H1 (cell line): ENCODE measurements at regions not wholly inside any gene's neighbourhood (a gene's known extent, or its start where the extent isn't known, plus 50 kb on each side); places are given as distances from the start of the nearest gene placed in this dataset.

ENCODE experiments used
- CTCF ChIA-PET: fragments of 300-600 bp; sonication (Branson Sonifier 250); formaldehyde crosslinking; loops from one replicate; lab custom pipeline; 2021; ENCODE audit not compliant: partially characterized antibody; lab: Charles Lee
- POLR2A ChIA-PET: fragments of 300-600 bp; sonication (Branson Sonifier 250); formaldehyde crosslinking; loops from one replicate; lab custom pipeline; 2021; ENCODE audit warnings: inconsistent platforms; ENCODE audit not compliant: partially characterized antibody; lab: Charles Lee
- DNase-seq, 2 experiments: peaks; one replicate each; pipeline versions ENCODE4 v3.0.0 to v3.0.0-alpha.2; 2010 to 2022; ENCODE audit warnings: low spot score in 2 of 2, low read depth in 1 of 2, mixed read lengths in 1 of 2
- FAIRE-seq: peaks from 2 replicates; lab custom pipeline; 2011; peaks lifted over from hg19 to GRCh38; lab: Jason Lieb, UNC
- H2AFZ ChIP-seq: 2 replicates; pipeline ENCODE4 v1.8.1; 2012; ENCODE audit warnings: low read length, inconsistent platforms
- H2AK5ac ChIP-seq: 2 replicates; pipeline ENCODE4 v1.6.1; 2013; ENCODE audit warnings: low read depth, low read length
- H2BK120ac ChIP-seq: replicated peaks from 2 replicates; pipeline ENCODE3; 2013; ENCODE audit warnings: low read depth, low read length, inconsistent platforms
- H2BK12ac ChIP-seq: 2 replicates; pipeline ENCODE4 v1.6.1; 2013; ENCODE audit warnings: low read depth, low read length
- H2BK15ac ChIP-seq: 2 replicates; pipeline ENCODE4 v1.6.1; 2013; ENCODE audit warnings: low read length
- H2BK20ac ChIP-seq: 2 replicates; pipeline ENCODE4 v1.6.1; 2013; ENCODE audit warnings: low read length
- H2BK5ac ChIP-seq: 2 replicates; pipeline ENCODE4 v1.6.1; 2013; ENCODE audit warnings: low read depth, low read length
- H3K14ac ChIP-seq: 2 replicates; pipeline ENCODE4 v1.6.1; 2013; ENCODE audit warnings: inconsistent platforms; ENCODE audit not compliant: insufficient read length
- H3K18ac ChIP-seq: 2 replicates; pipeline ENCODE4 v1.6.1; 2013; ENCODE audit warnings: low read length; ENCODE audit errors: extremely low read depth
- H3K23ac ChIP-seq: 2 replicates; pipeline ENCODE4 v1.6.1; 2013; ENCODE audit warnings: inconsistent platforms; ENCODE audit not compliant: insufficient read length
- H3K23me2 ChIP-seq: 2 replicates; pipeline ENCODE4 v1.6.1; 2013; ENCODE audit warnings: low read depth, low read length
- H3K27ac ChIP-seq: 2 replicates; pipeline ENCODE4 v1.6.1; 2011; ENCODE audit warnings: low read depth, low read length, inconsistent platforms
- H3K27me3 ChIP-seq, 4 experiments: replicated peaks in 1 of 4; 1 replicate in 1 of 4; 2 replicates in 3 of 4; pipeline versions ENCODE4 v1.6.1 to v1.8.1; 2011 to 2013; ENCODE audit warnings: low read length in 3 of 4, mild to moderate bottlenecking in 3 of 4, inconsistent platforms in 2 of 4, mixed read lengths in 2 of 4, moderate library complexity in 1 of 4; ENCODE audit not compliant: control insufficient read depth in 3 of 4, insufficient read depth in 3 of 4; ENCODE audit errors: extremely low read depth in 1 of 4
- H3K36me3 ChIP-seq, 4 experiments: 2 replicates each; pipeline versions ENCODE4 v1.6.1 to v1.8.1; 2011 to 2013; ENCODE audit warnings: mild to moderate bottlenecking in 4 of 4, low read length in 3 of 4, moderate library complexity in 2 of 4, control low read depth in 1 of 4, inconsistent platforms in 1 of 4; ENCODE audit not compliant: insufficient read depth in 4 of 4, control insufficient read depth in 2 of 4
- H3K4ac ChIP-seq: replicated peaks from 2 replicates; pipeline ENCODE3; 2013; ENCODE audit warnings: low read length, low read depth, mixed read lengths, inconsistent platforms; ENCODE audit not compliant: insufficient read length
- H3K4me1 ChIP-seq, 4 experiments: replicated peaks in 1 of 4; 1 replicate in 1 of 4; 2 replicates in 3 of 4; pipeline versions ENCODE4 v1.6.1 to v1.8.1; 2011 to 2013; ENCODE audit warnings: low read length in 3 of 4, inconsistent platforms in 2 of 4, mixed read lengths in 1 of 4; ENCODE audit not compliant: insufficient read depth in 4 of 4, control insufficient read depth in 3 of 4
- H3K4me2 ChIP-seq, 2 experiments: 2 replicates each; pipeline versions ENCODE4 v1.6.1 to v1.8.1; 2011 to 2013; ENCODE audit warnings: low read depth in 2 of 2, low read length in 2 of 2, control low read depth in 1 of 2, inconsistent platforms in 1 of 2, mild to moderate bottlenecking in 1 of 2; ENCODE audit not compliant: insufficient read depth in 1 of 2
- H3K4me3 ChIP-seq, 4 experiments: fragments of 200-600, 300-600 bp in 1 of 4; sonication (generic), shearing (Covaris generic), sonication (Bioruptor Twin) in 1 of 4; 2 replicates each; pipeline versions ENCODE4 v1.5.1 to v1.8.1; 2011 to 2016; ENCODE audit warnings: low read length in 4 of 4, low read depth in 3 of 4, control low read depth in 2 of 4, inconsistent platforms in 2 of 4, mild to moderate bottlenecking in 2 of 4, mixed read lengths in 1 of 4, moderate library complexity in 1 of 4; ENCODE audit not compliant: insufficient read depth in 2 of 4; ENCODE audit errors: extremely low read depth in 1 of 4
- H3K56ac ChIP-seq: replicated peaks from 2 replicates; pipeline ENCODE3; 2013; ENCODE audit warnings: low read depth, mild to moderate bottlenecking, mixed read lengths, low read length, inconsistent platforms; ENCODE audit not compliant: insufficient read length
- H3K79me1 ChIP-seq: 2 replicates; pipeline ENCODE4 v1.6.1; 2013; ENCODE audit warnings: low read depth, low read length, control low read depth
- H3K79me2 ChIP-seq, 2 experiments: 2 replicates each; pipeline versions ENCODE4 v1.6.1 to v1.8.1; 2012 to 2013; ENCODE audit warnings: low read length in 2 of 2, mild to moderate bottlenecking in 2 of 2, inconsistent platforms in 1 of 2; ENCODE audit not compliant: insufficient read depth in 2 of 2, control insufficient read depth in 1 of 2
- H3K9ac ChIP-seq, 4 experiments: replicated peaks in 1 of 4; 1 replicate in 1 of 4; 2 replicates in 3 of 4; pipeline versions ENCODE4 v1.6.1 to v1.8.1; 2011 to 2013; ENCODE audit warnings: low read depth in 3 of 4, low read length in 3 of 4, control low read depth in 2 of 4, mild to moderate bottlenecking in 2 of 4, moderate library complexity in 2 of 4, inconsistent platforms in 1 of 4; ENCODE audit errors: extremely low read depth in 1 of 4
- H3K9me3 ChIP-seq, 2 experiments: 2 replicates each; pipeline versions ENCODE4 v1.6.1 to v1.8.1; 2012 to 2013; ENCODE audit warnings: mild to moderate bottlenecking in 2 of 2, moderate library complexity in 2 of 2, control low read depth in 1 of 2, inconsistent platforms in 1 of 2, low read depth in 1 of 2, low read length in 1 of 2, mixed read lengths in 1 of 2; ENCODE audit not compliant: insufficient read depth in 2 of 2
- H4K20me1 ChIP-seq, 2 experiments: replicated peaks in 1 of 2; 2 replicates each; pipeline versions ENCODE3 to v1.8.1; 2011 to 2013; ENCODE audit warnings: inconsistent platforms in 2 of 2, low read length in 2 of 2, mild to moderate bottlenecking in 1 of 2; ENCODE audit not compliant: insufficient read depth in 2 of 2, control insufficient read depth in 1 of 2
- H4K5ac ChIP-seq: 2 replicates; pipeline ENCODE4 v1.6.1; 2013; ENCODE audit warnings: low read length, low read depth, mixed read lengths, inconsistent platforms; ENCODE audit not compliant: insufficient read length
- H4K8ac ChIP-seq: 2 replicates; pipeline ENCODE4 v1.8.0; 2013; ENCODE audit warnings: mild to moderate bottlenecking, moderate library complexity, low read length, inconsistent platforms; ENCODE audit not compliant: insufficient read depth; ENCODE audit errors: extremely low read depth
- H4K91ac ChIP-seq: replicated peaks from 2 replicates; pipeline ENCODE3; 2013; ENCODE audit warnings: low read length, mixed read lengths, inconsistent platforms; ENCODE audit not compliant: insufficient read length
- EGR1 ChIP-seq: IDR thresholded peaks from 2 replicates; pipeline ENCODE4 v1.6.1; 2011; ENCODE audit warnings: low read depth, low read length, borderline replicate concordance
- WGBS, 2 experiments: shearing (Covaris generic) in 1 of 2; methylation state at CpG; one replicate each; pipeline versions ENCODE4 v1.1.6 to v1.1.7; 2013 to 2015; ENCODE audit warnings: low lambda C conversion rate in 2 of 2, mixed read lengths in 2 of 2, inconsistent platforms in 1 of 2, low coverage in 1 of 2, missing lambda C conversion rate in 1 of 2; ENCODE audit not compliant: insufficient replicate concordance in 2 of 2, insufficient coverage in 1 of 2, insufficient read length in 1 of 2; ENCODE audit errors: extremely low coverage in 1 of 2, missing lambda C conversion rate in 1 of 2; 5-methylcytosine and 5-hydroxymethylcytosine counted together

DNA sequence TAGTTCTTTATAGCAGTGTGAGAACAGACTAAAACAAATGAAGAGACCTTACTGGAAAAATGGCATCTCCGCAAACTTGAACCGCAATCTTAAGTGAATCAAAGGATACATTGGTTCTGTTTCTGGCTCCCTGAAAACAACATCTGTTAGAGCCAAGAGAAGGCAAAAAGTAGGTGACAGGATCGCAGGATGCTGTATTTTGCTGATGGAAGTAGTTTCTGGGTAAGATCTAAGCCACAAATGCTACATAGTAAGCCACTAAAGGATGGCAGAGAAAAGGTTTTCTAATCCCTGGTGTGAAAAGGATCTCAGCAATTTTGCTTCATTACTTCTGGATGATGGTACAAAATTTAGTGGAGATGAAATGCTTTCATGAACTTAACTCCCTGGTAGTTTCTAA, 63.3 kb upstream of the HTR4 start:
- CTCF ChIA-PET = interaction anchor here (1.8 to 8.0 kb wide), 2 partner anchors 14 to 23 kb away, joined by 8 to 73 read pairs; no protein-coding TSS in a partner anchor
- H4K20me1 ChIP-seq = no peaks in the 10 kb centered on the region
- no peak overlapping the region for H2BK5ac ChIP-seq
- no peak overlapping the region for H3K4me2 ChIP-seq
- no peaks in the 10 kb centered on the region for H3K79me2 ChIP-seq
- H3K79me1 ChIP-seq = no peaks in the 10 kb centered on the region
- H2BK15ac ChIP-seq = no peak overlapping the region
- no peak for DNase-seq
- POLR2A ChIA-PET = interaction anchor here (1.8 kb wide), 1 partner anchor 10 kb away, joined by 3 read pairs; no protein-coding TSS in a partner anchor
- H2AK5ac ChIP-seq = no peak overlapping the region
- no peaks in the 10 kb centered on the region for H3K23me2 ChIP-seq
- H3K27me3 ChIP-seq = no peaks in the 10 kb centered on the region
- H3K23ac ChIP-seq = no peak overlapping the region
- H3K4ac ChIP-seq = no peak overlapping the region
- H3K14ac ChIP-seq = no peak overlapping the region
- no peak overlapping the region for H4K91ac ChIP-seq
- H3K27ac ChIP-seq = no peak overlapping the region
- WGBS, 2 experiments = 88% methylated on average over 3 of the region's 3 CpGs; no CpG with 5 or more reads in 1 of the 2 experiments
- no peak overlapping the region for H3K4me3 ChIP-seq
- H3K9ac ChIP-seq = no peak overlapping the region
- H4K8ac ChIP-seq = no peak overlapping the region
- no peak overlapping the region for H3K18ac ChIP-seq
- H2BK20ac ChIP-seq = no peak overlapping the region
- no peak overlapping the region for H4K5ac ChIP-seq
- FAIRE-seq = no peak
- no peak overlapping the region for H3K56ac ChIP-seq
- no peak overlapping the region for H2BK12ac ChIP-seq
- no peaks in the 10 kb centered on the region for H3K36me3 ChIP-seq
- H3K9me3 ChIP-seq = no peaks in the 10 kb centered on the region
- H2BK120ac ChIP-seq = no peak overlapping the region
- TF ChIP-seq EGR1 = no peak
- no peak overlapping the region for H2AFZ ChIP-seq
- H3K4me1 ChIP-seq = peaks cover 0 to 3% (median 0%) of the 10 kb centered on the region in 4 experiments; a peak in 1 of 7 replicates
